Activated T-cell treated with anti-CD3 and anti-CD28 coated beads, Interleukin-2, amount 50 U/mL, for 4 hours (primary cell): ENCODE measurements at regions not wholly inside any gene's neighbourhood (a gene's known extent, or its start where the extent isn't known, plus 50 kb on each side); places are given as distances from the start of the nearest gene placed in this dataset.
A peak's percentile ranks its signal among the peaks of the same experiment; 100 is the strongest.

Experiments
- ATAC-seq, 2 donors: fragments of 200-7000 bp; cut with Tn5 transposase; one replicate each; pipeline ENCODE4 v1.10.0; 2021
- DNase-seq: peaks from one replicate; pipeline ENCODE4 v3.0.0-alpha.2; 2020
- H3K27me3 Mint-ChIP-seq: one replicate; pipeline ENCODE4 v1.8.0; 2021; ENCODE audit warnings: low read depth, mixed read lengths
- H3K36me3 Mint-ChIP-seq: one replicate; pipeline ENCODE4 v1.8.0; 2022; ENCODE audit warnings: mixed read lengths; ENCODE audit not compliant: insufficient read depth
- H3K4me1 Mint-ChIP-seq: one replicate; pipeline ENCODE4 v1.8.0; 2021; ENCODE audit warnings: low read depth, mixed read lengths
- H3K4me3 Mint-ChIP-seq: one replicate; pipeline ENCODE4 v1.8.0; 2021; ENCODE audit warnings: mild to moderate bottlenecking, moderate library complexity, mixed read lengths
- H3K9me3 Mint-ChIP-seq: one replicate; pipeline ENCODE4 v1.8.0; 2021; ENCODE audit warnings: mixed read lengths

GRCh38 chr6:71405416-71405815 lies 116.8 kb downstream of the OGFRL1 start:
- Mint-ChIP-seq H3K4me1 (no peaks in the 10 kb centered on the region), H3K36me3 (no peaks in the 10 kb centered on the region), H3K9me3 (no peaks in the 10 kb centered on the region), H3K4me3 (no peak overlapping the region), H3K27me3 (peaks cover 5% of the 10 kb centered on the region)
- ATAC-seq, result no peak
- DNase-seq, result no peak

- no peaks in the 10 kb centered on the region for H3K36me3 Mint-ChIP-seq
- no peak overlapping the region for H3K4me3 Mint-ChIP-seq
- ATAC-seq (no peak), DNase-seq (no peak)
- no peaks in the 10 kb centered on the region for H3K9me3 Mint-ChIP-seq
- no peaks in the 10 kb centered on the region for H3K4me1 Mint-ChIP-seq
- peaks cover 4% of the 10 kb centered on the region for H3K27me3 Mint-ChIP-seq
These were observed 118.6 kb downstream of the OGFRL1 start for GRCh38 chr6:71406865-71407860.

- Mint-ChIP-seq H3K36me3 (no peaks in the 10 kb centered on the region), H3K9me3 (no peaks in the 10 kb centered on the region), H3K4me3 (no peak overlapping the region), H3K27me3 (peaks cover 2% of the 10 kb centered on the region), H3K4me1 (no peaks in the 10 kb centered on the region)
- no peak for DNase-seq
- no peak for ATAC-seq
These were observed 120.4 kb downstream of the OGFRL1 start for GRCh38 chr6:71408787-71409723.

- Mint-ChIP-seq H3K36me3 (no peaks in the 10 kb centered on the region), H3K9me3 (no peaks in the 10 kb centered on the region), H3K4me3 (no peak overlapping the region), H3K4me1 (no peaks in the 10 kb centered on the region), H3K27me3 (peaks cover 5% of the 10 kb centered on the region)
- DNase-seq, result no peak
- no peak for ATAC-seq
These were observed 121.6 kb downstream of the OGFRL1 start for GRCh38 chr6:71410164-71410566.

GRCh38 chr6:71410681-71411080 lies 122.1 kb downstream of the OGFRL1 start:
- Mint-ChIP-seq H3K36me3 (no peaks in the 10 kb centered on the region), H3K27me3 (peaks cover 10% of the 10 kb centered on the region), H3K4me3 (no peak overlapping the region), H3K9me3 (no peaks in the 10 kb centered on the region), H3K4me1 (no peaks in the 10 kb centered on the region)
- no peak for DNase-seq
- no peak for ATAC-seq

- no peak for ATAC-seq
These were observed 123.3 kb downstream of the OGFRL1 start for GRCh38 chr6:71411882-71412281.

GRCh38 chr6:71412559-71413140 lies 124.0 kb downstream of the OGFRL1 start:
- no peak for ATAC-seq

More at GRCh38 chr6:71411882-71412281, 123.3 kb downstream of the OGFRL1 start:
- Mint-ChIP-seq H3K27me3 (peaks cover 14% of the 10 kb centered on the region), H3K9me3 (no peaks in the 10 kb centered on the region), H3K4me1 (no peaks in the 10 kb centered on the region), H3K36me3 (no peaks in the 10 kb centered on the region), H3K4me3 (no peak overlapping the region)
- DNase-seq, result no peak

GRCh38 chr6:71414486-71414885 lies 125.9 kb downstream of the OGFRL1 start:
- H3K9me3 Mint-ChIP-seq, result no peaks in the 10 kb centered on the region
- ATAC-seq, result no peak
- no peaks in the 10 kb centered on the region for H3K36me3 Mint-ChIP-seq
- H3K27me3 Mint-ChIP-seq, result peaks cover 33% of the 10 kb centered on the region
- DNase-seq, result no peak
- H3K4me1 Mint-ChIP-seq, result no peaks in the 10 kb centered on the region
- no peak overlapping the region for H3K4me3 Mint-ChIP-seq

More at GRCh38 chr6:71412559-71413140, 124.0 kb downstream of the OGFRL1 start:
- peaks cover 17% of the 10 kb centered on the region for H3K27me3 Mint-ChIP-seq
- H3K4me1 Mint-ChIP-seq, result no peaks in the 10 kb centered on the region
- no peaks in the 10 kb centered on the region for H3K9me3 Mint-ChIP-seq
- H3K4me3 Mint-ChIP-seq, result no peak overlapping the region
- DNase-seq, result no peak
- no peaks in the 10 kb centered on the region for H3K36me3 Mint-ChIP-seq

GRCh38 chr6:71419217-71420094 lies 130.8 kb downstream of the OGFRL1 start:
- peak overlapping the region; percentile 38 for H3K4me3 Mint-ChIP-seq
- no peak for ATAC-seq

GRCh38 chr6:71420095-71420692 lies 131.6 kb downstream of the OGFRL1 start:
- no peak for DNase-seq
- Mint-ChIP-seq H3K36me3 (no peaks in the 10 kb centered on the region), H3K4me1 (no peaks in the 10 kb centered on the region), H3K9me3 (no peaks in the 10 kb centered on the region), H3K27me3 (peaks cover 58% of the 10 kb centered on the region), H3K4me3 (no peak overlapping the region)
- peak; percentile 32 to 56 for ATAC-seq

More at GRCh38 chr6:71419217-71420094, 130.8 kb downstream of the OGFRL1 start:
- Mint-ChIP-seq H3K27me3 (peaks cover 56% of the 10 kb centered on the region), H3K4me1 (no peaks in the 10 kb centered on the region), H3K9me3 (no peaks in the 10 kb centered on the region), H3K36me3 (no peaks in the 10 kb centered on the region)
- no peak for DNase-seq

- peaks cover 53% of the 10 kb centered on the region for H3K27me3 Mint-ChIP-seq
- H3K4me3 Mint-ChIP-seq, result peak overlapping the region; percentile 53
- no peaks in the 10 kb centered on the region for H3K9me3 Mint-ChIP-seq
- H3K36me3 Mint-ChIP-seq, result no peaks in the 10 kb centered on the region
- ATAC-seq, result peak; percentile 70 to 72
- no peaks in the 10 kb centered on the region for H3K4me1 Mint-ChIP-seq
- DNase-seq, result no peak
These were observed 132.2 kb downstream of the OGFRL1 start for GRCh38 chr6:71420693-71421328.

- no peak overlapping the region for H3K4me3 Mint-ChIP-seq
These were observed 133.0 kb downstream of the OGFRL1 start for GRCh38 chr6:71421611-71422010.

GRCh38 chr6:71430018-71430417 lies 141.4 kb downstream of the OGFRL1 start:
- H3K4me1 Mint-ChIP-seq, result no peaks in the 10 kb centered on the region
- no peak for DNase-seq
- peaks cover 6% of the 10 kb centered on the region for H3K27me3 Mint-ChIP-seq
- no peaks in the 10 kb centered on the region for H3K9me3 Mint-ChIP-seq
- H3K36me3 Mint-ChIP-seq, result no peaks in the 10 kb centered on the region
- no peak for ATAC-seq
- no peak overlapping the region for H3K4me3 Mint-ChIP-seq

More at GRCh38 chr6:71421611-71422010, 133.0 kb downstream of the OGFRL1 start:
- Mint-ChIP-seq H3K4me1 (no peaks in the 10 kb centered on the region), H3K36me3 (no peaks in the 10 kb centered on the region), H3K9me3 (no peaks in the 10 kb centered on the region), H3K27me3 (peaks cover 51% of the 10 kb centered on the region)
- DNase-seq (no peak), ATAC-seq (no peak)
